DOHH2 (cell line): ENCODE measurements at regions not wholly inside any gene's neighbourhood (a gene's known extent, or its start where the extent isn't known, plus 50 kb on each side); places are given as distances from the start of the nearest gene placed in this dataset.
A peak's percentile ranks its signal among the peaks of the same experiment; 100 is the strongest.

Experiments
- H3F3A ChIP-seq: fragments of 200-600 bp; sonication (generic), shearing (Covaris generic); 2 replicates; pipeline ENCODE4 v1.6.0; 2016; ENCODE audit warnings: antibody characterized with exemption, mild to moderate bottlenecking; ENCODE audit not compliant: control insufficient read depth, insufficient read depth
- H3K27ac ChIP-seq: fragments of 200-600 bp; sonication (generic); 2 replicates; pipeline ENCODE4 v1.5.1; 2014; ENCODE audit warnings: low read depth, mild to moderate bottlenecking, low read length, moderate library complexity
- H3K27me3 ChIP-seq: fragments of 200-600 bp; sonication (generic); 2 replicates; pipeline ENCODE4 v1.6.1; 2014; ENCODE audit warnings: mild to moderate bottlenecking, low read length, mixed read lengths; ENCODE audit not compliant: control insufficient read depth
- H3K36me3 ChIP-seq: fragments of 200-600 bp; sonication (generic); 2 replicates; pipeline ENCODE4 v1.6.1; 2014; ENCODE audit warnings: mild to moderate bottlenecking, low read length, moderate library complexity, mixed read lengths; ENCODE audit not compliant: control insufficient read depth
- H3K4me1 ChIP-seq: fragments of 200-600 bp; sonication (generic); 2 replicates; pipeline ENCODE4 v1.6.1; 2014; ENCODE audit warnings: mild to moderate bottlenecking, low read length, mixed read lengths; ENCODE audit not compliant: control insufficient read depth
- H3K4me2 ChIP-seq: fragments of 200-600 bp; sonication (generic); 2 replicates; pipeline ENCODE4 v1.6.0; 2014; ENCODE audit warnings: mild to moderate bottlenecking, low read length, moderate library complexity
- H3K4me3 ChIP-seq: fragments of 200-600 bp; sonication (generic); 2 replicates; pipeline ENCODE4 v1.5.1; 2014; ENCODE audit warnings: mild to moderate bottlenecking, low read length, mixed read lengths
- H3K79me2 ChIP-seq: fragments of 200-600 bp; sonication (generic); 2 replicates; pipeline ENCODE4 v1.6.1; 2014; ENCODE audit warnings: mild to moderate bottlenecking, low read length, mixed read lengths; ENCODE audit not compliant: control insufficient read depth
- H3K9me2 ChIP-seq: fragments of 200-600 bp; sonication (generic); replicated peaks from 2 replicates; pipeline ENCODE4 v1.6.1; 2014; ENCODE audit warnings: mild to moderate bottlenecking, low read length, mixed read lengths; ENCODE audit not compliant: control insufficient read depth
- H3K9me3 ChIP-seq: fragments of 200-600 bp; sonication (generic); 2 replicates; pipeline ENCODE4 v1.6.1; 2014; ENCODE audit warnings: antibody characterized with exemption, low read length, mixed read lengths; ENCODE audit not compliant: control insufficient read depth, insufficient read depth
- H4K20me1 ChIP-seq: fragments of 200-600 bp; sonication (generic); 2 replicates; pipeline ENCODE4 v1.6.0; 2014; ENCODE audit warnings: low read depth, mild to moderate bottlenecking, antibody characterized with exemption, low read length, moderate library complexity; ENCODE audit not compliant: control insufficient read depth, insufficient read depth
- CTCF ChIP-seq: fragments of 200-600 bp; sonication (generic); IDR thresholded peaks from one replicate; pipeline ENCODE4 v1.5.1; 2014; ENCODE audit warnings: antibody characterized with exemption, mild to moderate bottlenecking, low read depth, low read length; ENCODE audit not compliant: poor library complexity, severe bottlenecking
- EZH2phosphoT487 ChIP-seq: fragments of 200-600 bp; sonication (generic); IDR thresholded peaks from 2 replicates; pipeline ENCODE4 v1.6.1; 2017; ENCODE audit warnings: borderline replicate concordance, mild to moderate bottlenecking, antibody characterized with exemption, low read length, moderate library complexity, mixed read lengths

GRCh38 chr3:160126051-160126450 lies 99.2 kb upstream of the C3orf80 start:
- H3K4me1 ChIP-seq, result peaks cover 73% of the 10 kb centered on the region
- 0 out of 2 replicates have a peak, but pooled peaks cover 2% of the 10 kb centered on the region for H3F3A ChIP-seq

DNA sequence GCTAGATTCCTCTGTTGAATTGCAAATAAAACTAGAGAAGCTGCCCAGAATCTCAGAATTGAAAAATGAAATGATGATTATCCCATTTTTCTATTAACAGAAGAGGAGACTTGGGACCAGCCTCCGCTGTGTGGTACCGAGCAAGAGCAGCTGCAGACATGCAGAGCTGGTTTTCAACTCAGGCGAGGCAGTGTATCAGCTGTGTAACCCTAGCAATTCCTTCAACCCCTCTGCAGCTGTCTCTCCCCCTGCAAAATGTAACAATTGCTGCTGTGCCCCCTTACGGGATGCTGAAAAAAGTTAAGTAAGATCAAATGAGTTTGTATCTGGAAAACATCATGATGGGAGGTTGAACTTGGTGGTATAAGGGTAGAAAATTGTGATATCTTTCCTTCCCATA lies 98.5 kb upstream of the C3orf80 start:
- Histone ChIP-seq H3K79me2 (no peaks in the 10 kb centered on the region), H3K36me3 (no peaks in the 10 kb centered on the region), H3K4me2 (no peak overlapping the region), H3K4me1 (peaks cover 80% of the 10 kb centered on the region), H3F3A (0 out of 2 replicates have a peak, but pooled peaks cover 3% of the 10 kb centered on the region), H3K27me3 (no peaks in the 10 kb centered on the region), H3K9me3 (no peaks in the 10 kb centered on the region), H3K4me3 (no peak overlapping the region), H3K27ac (no peak overlapping the region), H3K9me2 (no peaks in the 10 kb centered on the region), H4K20me1 (no peaks in the 10 kb centered on the region)
- TF ChIP-seq CTCF (no peak), EZH2phosphoT487 (no peak)

More at GRCh38 chr3:160126051-160126450, 99.2 kb upstream of the C3orf80 start:
- TF ChIP-seq CTCF, result no peak
- no peaks in the 10 kb centered on the region for H3K79me2 ChIP-seq
- H3K27ac ChIP-seq, result no peak overlapping the region
- H3K9me2 ChIP-seq, result no peaks in the 10 kb centered on the region
- no peaks in the 10 kb centered on the region for H3K27me3 ChIP-seq
- H3K36me3 ChIP-seq, result no peaks in the 10 kb centered on the region
- no peak overlapping the region for H3K4me3 ChIP-seq
- no peak overlapping the region for H3K4me2 ChIP-seq
- H4K20me1 ChIP-seq, result no peaks in the 10 kb centered on the region
- H3K9me3 ChIP-seq, result no peaks in the 10 kb centered on the region

DNA sequence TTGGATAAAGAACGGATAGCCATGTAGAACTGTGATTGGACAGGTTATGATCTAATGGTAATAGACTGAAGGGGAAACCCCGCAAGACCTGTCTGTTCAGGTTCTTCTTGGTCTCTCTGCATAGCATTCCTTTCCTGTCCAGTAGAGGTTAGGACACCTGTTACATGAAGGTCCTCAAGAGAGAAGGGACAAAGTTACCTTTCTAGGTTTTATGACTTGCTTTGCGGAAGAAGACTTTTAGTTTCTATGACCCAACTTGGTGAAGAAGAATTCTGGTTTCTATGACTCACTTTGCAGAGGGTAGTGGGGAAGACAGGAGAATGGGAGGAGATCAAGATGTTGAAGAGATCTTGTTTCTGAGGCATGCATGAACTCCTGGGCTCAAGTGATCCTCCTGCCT lies 97.9 kb upstream of the C3orf80 start:
- Histone ChIP-seq H3K79me2 (no peaks in the 10 kb centered on the region), H3K9me2 (no peaks in the 10 kb centered on the region), H3K9me3 (no peaks in the 10 kb centered on the region), H3K4me1 (peaks cover 83% of the 10 kb centered on the region), H3K27ac (no peak overlapping the region), H3K36me3 (no peaks in the 10 kb centered on the region), H3K27me3 (no peaks in the 10 kb centered on the region), H3K4me3 (no peak overlapping the region), H4K20me1 (no peaks in the 10 kb centered on the region), H3K4me2 (no peak overlapping the region), H3F3A (peaks cover 7% of the 10 kb centered on the region; the same call in 1 of the 2 replicates)
- TF ChIP-seq CTCF (no peak), EZH2phosphoT487 (no peak)

- Histone ChIP-seq H3K79me2 (no peaks in the 10 kb centered on the region), H3K36me3 (no peaks in the 10 kb centered on the region), H4K20me1 (no peaks in the 10 kb centered on the region), H3K9me3 (no peaks in the 10 kb centered on the region), H3K27me3 (no peaks in the 10 kb centered on the region), H3K4me1 (peaks cover 91% of the 10 kb centered on the region), H3F3A (peaks cover 7% of the 10 kb centered on the region; the same call in 1 of the 2 replicates), H3K4me2 (peak overlapping the region; percentile 72), H3K27ac (no peak overlapping the region), H3K4me3 (no peak overlapping the region), H3K9me2 (no peaks in the 10 kb centered on the region)
- TF ChIP-seq CTCF (no peak), EZH2phosphoT487 (no peak)
These were observed 97.2 kb upstream of the C3orf80 start for GRCh38 chr3:160128056-160128455.
